SK-N-SH (cell line): ENCODE measurements at regions not wholly inside any gene's neighbourhood (a gene's known extent, or its start where the extent isn't known, plus 50 kb on each side); places are given as distances from the start of the nearest gene placed in this dataset.

Experiments
- CTCF ChIA-PET: fragments of 300-600, 350-600 bp; formaldehyde crosslinking; extraction: SDS; loops from one replicate; lab custom pipeline; 2021; lab: Yijun Ruan, JAX
- POLR2A ChIA-PET: fragments of 350-600 bp; sonication (Branson Sonifier 250); formaldehyde crosslinking; extraction: SDS; loops from one replicate; lab custom pipeline; 2020; ENCODE audit warnings: antibody characterized with exemption, inconsistent platforms; lab: Yijun Ruan, JAX
- DNase-seq: peaks from one replicate; pipeline ENCODE4 v3.0.0; 2012
- H2AFZ ChIP-seq: fragments of 200-600 bp; sonication (generic); 2 replicates; pipeline ENCODE4 v1.8.1; 2016; ENCODE audit warnings: antibody characterized with exemption, mild to moderate bottlenecking, low read depth
- H3F3A ChIP-seq: fragments of 200-600 bp; sonication (generic); replicated peaks from 2 replicates; pipeline ENCODE3; 2016; ENCODE audit warnings: antibody characterized with exemption, mild to moderate bottlenecking; ENCODE audit not compliant: insufficient read depth
- H3K27ac ChIP-seq, 2 experiments: fragments of 200-500 bp in 1 of 2; fragments of 200-600 bp in 1 of 2; sonication (Bioruptor generic) in 1 of 2; sonication (generic), shearing (Covaris generic) in 1 of 2; 2 replicates each; pipeline versions ENCODE4 v1.5.1 to v1.6.1; 2014 to 2016; ENCODE audit warnings: low read depth in 2 of 2, inconsistent platforms in 1 of 2, low read length in 1 of 2, mild to moderate bottlenecking in 1 of 2, mixed read lengths in 1 of 2
- H3K27me3 ChIP-seq: fragments of 200-600 bp; sonication (generic), shearing (Covaris generic); 2 replicates; pipeline ENCODE4 v1.6.1; 2016; ENCODE audit warnings: mixed run types; ENCODE audit not compliant: insufficient read depth
- H3K36me3 ChIP-seq, 2 experiments: fragments of 200-500 bp in 1 of 2; fragments of 200-600 bp in 1 of 2; sonication (Bioruptor generic) in 1 of 2; sonication (generic) in 1 of 2; replicated peaks in 1 of 2; 2 replicates each; pipeline versions ENCODE3 to v1.5.1; 2014 to 2016; ENCODE audit warnings: low read length in 1 of 2, mild to moderate bottlenecking in 1 of 2; ENCODE audit not compliant: insufficient read depth in 2 of 2, control insufficient read depth in 1 of 2
- H3K4me1 ChIP-seq, 2 experiments: fragments of 200-500 bp in 1 of 2; fragments of 200-600 bp in 1 of 2; sonication (Bioruptor generic) in 1 of 2; sonication (generic), shearing (Covaris generic) in 1 of 2; 2 replicates each; pipeline versions ENCODE4 v1.5.1 to v1.6.1; 2014 to 2016; ENCODE audit warnings: low read depth in 1 of 2, low read length in 1 of 2, mixed run types in 1 of 2; ENCODE audit not compliant: insufficient read depth in 2 of 2, control insufficient read depth in 1 of 2
- H3K4me2 ChIP-seq: fragments of 200-600 bp; sonication (generic), shearing (Covaris generic); 2 replicates; pipeline ENCODE4 v1.6.1; 2017; ENCODE audit warnings: mixed run types
- H3K4me3 ChIP-seq, 2 experiments: fragments of 200-500 bp in 1 of 2; fragments of 200-600 bp in 1 of 2; sonication (Bioruptor generic) in 1 of 2; sonication (generic), shearing (Covaris generic) in 1 of 2; 2 replicates each; pipeline versions ENCODE4 v1.5.1 to v1.8.1; 2014 to 2016; ENCODE audit warnings: low read depth in 2 of 2, inconsistent platforms in 1 of 2, low read length in 1 of 2, mild to moderate bottlenecking in 1 of 2, mixed read lengths in 1 of 2, moderate library complexity in 1 of 2
- H3K79me2 ChIP-seq: fragments of 200-600 bp; sonication (generic); 2 replicates; pipeline ENCODE4 v1.8.1; 2017; ENCODE audit warnings: mild to moderate bottlenecking; ENCODE audit not compliant: insufficient read depth
- H3K9ac ChIP-seq: fragments of 200-600 bp; sonication (generic); 2 replicates; pipeline ENCODE4 v1.6.1; 2017; ENCODE audit warnings: mixed run types
- H3K9me2 ChIP-seq: fragments of 200-600 bp; sonication (generic); 2 replicates; pipeline ENCODE4 v1.6.1; 2017; ENCODE audit warnings: mixed run types
- H3K9me3 ChIP-seq: fragments of 200-600 bp; sonication (generic); 2 replicates; pipeline ENCODE4 v1.6.1; 2017; ENCODE audit warnings: mixed run types, mild to moderate bottlenecking, moderate library complexity
- H4K20me1 ChIP-seq: fragments of 200-600 bp; sonication (generic); 2 replicates; pipeline ENCODE4 v1.6.1; 2017; ENCODE audit warnings: mild to moderate bottlenecking, mixed run types; ENCODE audit not compliant: insufficient read depth
- CHD2 ChIP-seq: fragments of 150-350 bp; IDR thresholded peaks from 2 replicates; pipeline ENCODE4 v1.6.1; 2018; ENCODE audit warnings: low read length; ENCODE audit not compliant: partially characterized antibody
- ELF1 ChIP-seq: IDR thresholded peaks from 2 replicates; pipeline ENCODE4 v1.4.0; 2012
- FOSL2 ChIP-seq: IDR thresholded peaks from 2 replicates; pipeline ENCODE4 v1.4.0; 2012; ENCODE audit warnings: low read depth, mild to moderate bottlenecking, moderate library complexity, borderline replicate concordance
- FOXJ3 ChIP-seq: sonication (generic); formaldehyde crosslinking; IDR thresholded peaks from 2 replicates; pipeline ENCODE4 v1.5.1; 2020; ENCODE audit warnings: mild to moderate bottlenecking, missing genetic modification reagents
- GABPA ChIP-seq: IDR thresholded peaks from 2 replicates; pipeline ENCODE4 v1.4.0; 2012; ENCODE audit warnings: low read depth, mild to moderate bottlenecking
- GATA2 ChIP-seq: sonication (generic); formaldehyde crosslinking; IDR thresholded peaks from 2 replicates; pipeline ENCODE4 v1.5.0; 2020; ENCODE audit warnings: mild to moderate bottlenecking, missing genetic modification reagents
- NRF1 ChIP-seq: IDR thresholded peaks from 2 replicates; pipeline ENCODE4 v1.6.1; 2012; ENCODE audit warnings: low read depth, mild to moderate bottlenecking, low read length
- POLR2AphosphoS5 ChIP-seq: IDR thresholded peaks from 2 replicates; pipeline ENCODE4 v1.6.1; 2012; ENCODE audit warnings: low read depth, low read length
- RAD21 ChIP-seq: IDR thresholded peaks from 2 replicates; pipeline ENCODE4 v1.6.1; 2012; ENCODE audit warnings: mild to moderate bottlenecking, low read length
- RXRA ChIP-seq: IDR thresholded peaks from 2 replicates; pipeline ENCODE4 v1.4.0; 2012; ENCODE audit warnings: low read depth, mild to moderate bottlenecking, borderline replicate concordance
- SIN3A ChIP-seq: IDR thresholded peaks from 2 replicates; pipeline ENCODE4 v1.6.1; 2012; ENCODE audit warnings: low read depth, mild to moderate bottlenecking, low read length, moderate library complexity, borderline replicate concordance
- SMC3 ChIP-seq: IDR thresholded peaks from 2 replicates; pipeline ENCODE4 v1.6.1; 2012; ENCODE audit warnings: low read depth, low read length, improper control_type of control experiment
- TCF12 ChIP-seq: IDR thresholded peaks from 2 replicates; pipeline ENCODE4 v1.4.0; 2012
- TEAD4 ChIP-seq: IDR thresholded peaks from 2 replicates; pipeline ENCODE4 v1.4.0; 2012; ENCODE audit warnings: mild to moderate bottlenecking, borderline replicate concordance; ENCODE audit not compliant: insufficient read depth
- YY1 ChIP-seq: IDR thresholded peaks from 2 replicates; pipeline ENCODE4 v1.4.0; 2012; ENCODE audit warnings: low read depth, mild to moderate bottlenecking
- WGBS: methylation state at CpG from one replicate; pipeline ENCODE4 v1.1.6; 2017; ENCODE audit warnings: low lambda C conversion rate; 5-methylcytosine and 5-hydroxymethylcytosine counted together
- TF ChIP-seq, protein P1 (sequence below): fragments of 150-350 bp; IDR thresholded peaks from 2 replicates; pipeline ENCODE4 v1.6.1; 2017; ENCODE audit warnings: antibody characterized with exemption, low read length, low read depth, borderline replicate concordance
- TF ChIP-seq, protein P2 (sequence below): IDR thresholded peaks from 2 replicates; pipeline ENCODE4 v1.4.0; 2012; ENCODE audit warnings: low read depth, borderline replicate concordance
- TF ChIP-seq, protein P3 (sequence below): IDR thresholded peaks from 2 replicates; pipeline ENCODE4; 2012

DNA sequence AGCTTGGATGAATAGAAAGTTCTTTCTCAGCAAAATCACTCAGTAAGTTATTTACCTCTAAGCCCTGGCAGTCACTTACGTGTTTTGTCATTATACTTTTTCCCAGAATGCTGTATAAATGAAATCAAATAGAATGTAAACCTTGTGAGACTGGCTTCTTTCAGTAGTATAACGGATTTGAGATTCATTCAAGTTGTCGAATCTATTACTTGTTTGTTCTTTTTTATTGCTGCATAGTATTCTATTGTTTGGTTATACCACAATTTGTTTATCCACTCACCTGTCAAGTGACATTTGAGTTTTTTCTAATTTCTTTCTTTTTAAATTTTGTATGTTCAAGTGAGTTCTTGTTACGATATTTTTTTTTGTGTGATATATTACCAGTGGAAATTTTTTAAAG, 381.6 kb downstream of the EDEM1 start:
- Histone ChIP-seq H3K4me1 (no peaks in the 10 kb centered on the region), H3K79me2 (no peaks in the 10 kb centered on the region), H3K27me3 (no peaks in the 10 kb centered on the region), H3F3A (no peaks in the 10 kb centered on the region), H3K4me2 (no peak overlapping the region), H3K9me2 (no peaks in the 10 kb centered on the region), H3K9me3 (no peaks in the 10 kb centered on the region), H3K27ac (no peak overlapping the region), H2AFZ (no peak overlapping the region), H3K4me3 (no peak overlapping the region), H4K20me1 (no peaks in the 10 kb centered on the region), H3K9ac (no peak overlapping the region), H3K36me3 (no peaks in the 10 kb centered on the region)
- no peak for TF ChIP-seq ELF1
- TF ChIP-seq, protein P1, sequence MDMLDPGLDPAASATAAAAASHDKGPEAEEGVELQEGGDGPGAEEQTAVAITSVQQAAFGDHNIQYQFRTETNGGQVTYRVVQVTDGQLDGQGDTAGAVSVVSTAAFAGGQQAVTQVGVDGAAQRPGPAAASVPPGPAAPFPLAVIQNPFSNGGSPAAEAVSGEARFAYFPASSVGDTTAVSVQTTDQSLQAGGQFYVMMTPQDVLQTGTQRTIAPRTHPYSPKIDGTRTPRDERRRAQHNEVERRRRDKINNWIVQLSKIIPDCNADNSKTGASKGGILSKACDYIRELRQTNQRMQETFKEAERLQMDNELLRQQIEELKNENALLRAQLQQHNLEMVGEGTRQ = no peak
- TF ChIP-seq FOSL2 = no peak
- no peak for TF ChIP-seq CHD2
- TF ChIP-seq SIN3A = no peak
- TF ChIP-seq RXRA = no peak
- TF ChIP-seq, protein P2, sequence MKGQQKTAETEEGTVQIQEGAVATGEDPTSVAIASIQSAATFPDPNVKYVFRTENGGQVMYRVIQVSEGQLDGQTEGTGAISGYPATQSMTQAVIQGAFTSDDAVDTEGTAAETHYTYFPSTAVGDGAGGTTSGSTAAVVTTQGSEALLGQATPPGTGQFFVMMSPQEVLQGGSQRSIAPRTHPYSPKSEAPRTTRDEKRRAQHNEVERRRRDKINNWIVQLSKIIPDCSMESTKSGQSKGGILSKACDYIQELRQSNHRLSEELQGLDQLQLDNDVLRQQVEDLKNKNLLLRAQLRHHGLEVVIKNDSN = no peak
- ChIA-PET CTCF (no interaction called here), POLR2A (no interaction called here)
- WGBS = 10% methylated on average over 4 of the region's 4 CpGs
- DNase-seq = no peak

DNA sequence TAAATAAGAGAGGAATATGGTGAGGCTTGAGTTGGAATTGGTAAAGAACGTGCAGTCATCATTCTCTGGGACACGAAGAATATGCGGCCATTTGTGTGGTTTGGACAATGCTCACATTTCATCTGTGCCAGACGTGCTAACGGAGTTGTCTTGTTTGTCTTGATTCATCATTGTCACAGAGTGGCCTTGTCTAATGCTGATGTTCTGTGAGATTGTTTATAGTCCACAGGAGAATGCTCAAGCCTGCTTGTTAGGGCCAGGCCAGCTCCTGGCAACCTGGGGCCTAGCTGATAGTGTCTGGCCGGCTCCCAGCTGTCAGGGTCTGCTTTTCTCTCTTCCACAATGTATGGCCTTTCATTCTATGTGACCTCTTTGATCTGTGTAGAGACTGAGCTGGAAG, 384.7 kb downstream of the EDEM1 start:
- ChIA-PET CTCF (no interaction called here), POLR2A (no interaction called here)
- no peaks in the 10 kb centered on the region for H3K79me2 ChIP-seq
- H3K9me3 ChIP-seq = no peaks in the 10 kb centered on the region
- H3K27ac ChIP-seq = no peak overlapping the region
- no peak for DNase-seq
- TF ChIP-seq CHD2 (no peak), FOXJ3 (CRISPR knock-in tag) (no peak), NRF1 (no peak), GATA2 (CRISPR knock-in tag) (no peak), SIN3A (no peak), GABPA (no peak), TEAD4 (no peak), POLR2AphosphoS5 (no peak), TCF12 (no peak), FOSL2 (no peak), RXRA (no peak), RAD21 (no peak), ELF1 (no peak), SMC3 (no peak), YY1 (no peak)
- TF ChIP-seq, protein P1 = no peak
- TF ChIP-seq, protein P3, sequence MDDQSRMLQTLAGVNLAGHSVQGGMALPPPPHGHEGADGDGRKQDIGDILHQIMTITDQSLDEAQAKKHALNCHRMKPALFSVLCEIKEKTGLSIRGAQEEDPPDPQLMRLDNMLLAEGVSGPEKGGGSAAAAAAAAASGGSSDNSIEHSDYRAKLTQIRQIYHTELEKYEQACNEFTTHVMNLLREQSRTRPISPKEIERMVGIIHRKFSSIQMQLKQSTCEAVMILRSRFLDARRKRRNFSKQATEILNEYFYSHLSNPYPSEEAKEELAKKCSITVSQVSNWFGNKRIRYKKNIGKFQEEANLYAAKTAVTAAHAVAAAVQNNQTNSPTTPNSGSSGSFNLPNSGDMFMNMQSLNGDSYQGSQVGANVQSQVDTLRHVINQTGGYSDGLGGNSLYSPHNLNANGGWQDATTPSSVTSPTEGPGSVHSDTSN = no peak
- H3K4me3 ChIP-seq = no peak overlapping the region
- WGBS = 2% methylated on average over 6 of the region's 6 CpGs
- no peak overlapping the region for H3K9ac ChIP-seq
- no peaks in the 10 kb centered on the region for H3K4me1 ChIP-seq
- no peaks in the 10 kb centered on the region for H3K27me3 ChIP-seq
- no peak overlapping the region for H3K4me2 ChIP-seq
- no peak overlapping the region for H2AFZ ChIP-seq
- no peaks in the 10 kb centered on the region for H3K36me3 ChIP-seq
- no peaks in the 10 kb centered on the region for H4K20me1 ChIP-seq
- H3K9me2 ChIP-seq = no peaks in the 10 kb centered on the region
- H3F3A ChIP-seq = no peaks in the 10 kb centered on the region
